Natural killer cell (primary cell): ENCODE measurements at regions not wholly inside any gene's neighbourhood (a gene's known extent, or its start where the extent isn't known, plus 50 kb on each side); places are given as distances from the start of the nearest gene placed in this dataset.

Source experiments
- ATAC-seq, 3 donors: fragments of 150-1000 bp in 2 of 3; fragments of 200-7000 bp in 1 of 3; cut with Tn5 transposase; 1 replicate in 1 of 3; 2 replicates in 2 of 3; pipeline ENCODE4 v1.10.0; 2021; ENCODE audit warnings: mild to moderate bottlenecking in 2 of 3, moderate library complexity in 2 of 3
- DNase-seq, 2 donors: peaks; one replicate each; pipeline versions ENCODE4 v3.0.0 to v3.0.0-alpha.2; 2013 to 2021; ENCODE audit warnings: mixed read lengths in 1 of 2
- H3K27ac ChIP-seq: one replicate; pipeline ENCODE4 v1.5.1; 2013; ENCODE audit warnings: mild to moderate bottlenecking, low read length
- H3K27me3 ChIP-seq: one replicate; pipeline ENCODE4 v1.6.1; 2013; ENCODE audit warnings: low read length; ENCODE audit not compliant: control insufficient read depth, insufficient read depth
- H3K36me3 ChIP-seq: one replicate; pipeline ENCODE4 v1.6.1; 2013; ENCODE audit warnings: low read length; ENCODE audit not compliant: control insufficient read depth, insufficient read depth
- H3K4me1 ChIP-seq: one replicate; pipeline ENCODE4 v1.6.1; 2013; ENCODE audit warnings: low read length; ENCODE audit not compliant: control insufficient read depth, insufficient read depth
- H3K4me3 ChIP-seq: one replicate; pipeline ENCODE4 v1.5.1; 2013; ENCODE audit warnings: low read length
- H3K9me3 ChIP-seq: one replicate; pipeline ENCODE4 v1.6.1; 2013; ENCODE audit warnings: low read length; ENCODE audit not compliant: control insufficient read depth, insufficient read depth
- H3K27ac Mint-ChIP-seq, 2 donors: one replicate each; pipeline ENCODE4 v1.8.0; 2022; ENCODE audit warnings: mild to moderate bottlenecking in 2 of 2, mixed read lengths in 2 of 2, moderate library complexity in 1 of 2
- H3K27me3 Mint-ChIP-seq, 2 donors: one replicate each; pipeline ENCODE4 v1.8.0; 2022; ENCODE audit warnings: low read depth in 2 of 2, mixed read lengths in 2 of 2
- H3K36me3 Mint-ChIP-seq: one replicate; pipeline ENCODE4 v1.8.0; 2022; ENCODE audit warnings: mixed read lengths
- H3K4me1 Mint-ChIP-seq, 2 donors: one replicate each; pipeline ENCODE4 v1.8.0; 2022; ENCODE audit warnings: mixed read lengths in 2 of 2
- H3K4me3 Mint-ChIP-seq: one replicate; pipeline ENCODE4 v1.8.0; 2022; ENCODE audit warnings: mild to moderate bottlenecking, moderate library complexity, mixed read lengths
- H3K9me3 Mint-ChIP-seq, 2 donors: one replicate each; pipeline ENCODE4 v1.8.0; 2022; ENCODE audit warnings: mixed read lengths in 2 of 2
- CTCF ChIP-seq: fragments of 200-600 bp; IDR thresholded peaks from one replicate; pipeline ENCODE4 v1.8.0; 2022; ENCODE audit warnings: antibody characterized with exemption
- WGBS: methylation state at CpG from one replicate; pipeline ENCODE4 v1.1.7; 2013; ENCODE audit warnings: missing lambda C conversion rate; ENCODE audit not compliant: insufficient coverage; 5-methylcytosine and 5-hydroxymethylcytosine counted together
- intact Hi-C: fragments of 100-400 bp; cut with micrococcal nuclease; formaldehyde crosslinking; loops from one replicate; pipeline ENCODE4 v1.14.2; 2022

- Mint-ChIP-seq H3K4me3 (no peak overlapping the region), H3K27me3 (peaks cover 11 to 13% of the 10 kb centered on the region in 2 donors), H3K36me3 (no peaks in the 10 kb centered on the region), H3K27ac (no peak overlapping the region), H3K4me1 (no peaks in the 10 kb centered on the region), H3K9me3 (no peaks in the 10 kb centered on the region)
- Histone ChIP-seq H3K27me3 (no peaks in the 10 kb centered on the region), H3K27ac (no peak overlapping the region), H3K4me3 (no peak overlapping the region), H3K36me3 (no peaks in the 10 kb centered on the region), H3K4me1 (no peaks in the 10 kb centered on the region), H3K9me3 (no peaks in the 10 kb centered on the region)
- no peak for DNase-seq
- intact Hi-C loops, result no loop called here
- no peak for TF ChIP-seq CTCF
- 97% methylated on average over 2 of the region's 4 CpGs for WGBS
- ATAC-seq, result no peak
Observed at GRCh38 chr6:125507987-125508655, 206.4 kb upstream of the HDDC2 start.

DNA sequence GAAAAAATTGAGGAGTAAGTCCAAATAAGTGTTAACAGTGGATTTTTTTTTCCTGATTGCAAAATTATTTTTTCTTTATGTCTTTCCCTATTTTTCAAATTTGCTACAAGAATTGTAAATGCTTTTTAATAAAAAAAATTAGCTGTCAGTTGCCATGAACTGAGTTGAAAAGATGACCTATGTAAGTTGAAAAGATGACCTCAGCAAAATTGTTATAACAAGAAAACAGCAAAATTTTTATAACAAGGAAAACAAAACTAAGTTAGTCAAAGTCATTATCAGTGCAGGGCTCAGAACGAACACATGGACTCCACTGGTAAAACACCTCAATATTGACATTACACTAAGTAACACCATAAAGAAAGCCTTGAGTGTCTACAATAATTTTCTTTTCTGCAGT, 207.0 kb upstream of the HDDC2 start:
- no peaks in the 10 kb centered on the region for H3K4me1 ChIP-seq
- WGBS, result 80% methylated on average over 1 of the region's 1 CpG
- peaks cover 11 to 13% of the 10 kb centered on the region in 2 donors for H3K27me3 Mint-ChIP-seq
- H3K36me3 Mint-ChIP-seq, result no peaks in the 10 kb centered on the region
- intact Hi-C loops, result no loop called here
- DNase-seq (no peak), ATAC-seq (no peak)
- no peaks in the 10 kb centered on the region for H3K36me3 ChIP-seq
- H3K4me1 Mint-ChIP-seq, result no peaks in the 10 kb centered on the region
- H3K4me3 ChIP-seq, result no peak overlapping the region
- no peak overlapping the region for H3K27ac Mint-ChIP-seq
- no peaks in the 10 kb centered on the region for H3K27me3 ChIP-seq
- H3K4me3 Mint-ChIP-seq, result no peak overlapping the region
- no peak for TF ChIP-seq CTCF
- no peaks in the 10 kb centered on the region for H3K9me3 ChIP-seq
- no peak overlapping the region for H3K27ac ChIP-seq
- no peaks in the 10 kb centered on the region for H3K9me3 Mint-ChIP-seq

- no peak for ATAC-seq
Observed at GRCh38 chr6:125509477-125509876, 207.7 kb upstream of the HDDC2 start.

More at GRCh38 chr6:125509477-125509876, 207.7 kb upstream of the HDDC2 start:
- H3K4me3 ChIP-seq, result no peak overlapping the region
- no peaks in the 10 kb centered on the region for H3K9me3 ChIP-seq
- TF ChIP-seq CTCF, result no peak
- Mint-ChIP-seq H3K27ac (no peak overlapping the region), H3K36me3 (no peaks in the 10 kb centered on the region), H3K9me3 (no peaks in the 10 kb centered on the region), H3K27me3 (peaks cover 11 to 13% of the 10 kb centered on the region in 2 donors), H3K4me3 (no peak overlapping the region), H3K4me1 (no peaks in the 10 kb centered on the region)
- no peak overlapping the region for H3K27ac ChIP-seq
- H3K4me1 ChIP-seq, result no peaks in the 10 kb centered on the region
- DNase-seq, result no peak
- H3K27me3 ChIP-seq, result no peaks in the 10 kb centered on the region
- H3K36me3 ChIP-seq, result no peaks in the 10 kb centered on the region
- intact Hi-C loops, result no loop called here
- WGBS, result 74% methylated on average over 2 of the region's 2 CpGs
